NCI-H82 treated with DMSO at 0.1 percent for 48 hours (cell line): ENCODE measurements at regions not wholly inside any gene's neighbourhood (a gene's known extent, or its start where the extent isn't known, plus 50 kb on each side); places are given as distances from the start of the nearest gene placed in this dataset.
"Not testable (repeated sequence)": the region's sequence is repeated elsewhere in the genome, so short reads cannot be mapped to it uniquely, and the experiment has no call there.

Source experiments
- DNase-seq: peaks from one replicate; lab custom pipeline; 2025; ENCODE audit not compliant: unreplicated experiment; lab: John Stamatoyannopoulos, UW

DNA sequence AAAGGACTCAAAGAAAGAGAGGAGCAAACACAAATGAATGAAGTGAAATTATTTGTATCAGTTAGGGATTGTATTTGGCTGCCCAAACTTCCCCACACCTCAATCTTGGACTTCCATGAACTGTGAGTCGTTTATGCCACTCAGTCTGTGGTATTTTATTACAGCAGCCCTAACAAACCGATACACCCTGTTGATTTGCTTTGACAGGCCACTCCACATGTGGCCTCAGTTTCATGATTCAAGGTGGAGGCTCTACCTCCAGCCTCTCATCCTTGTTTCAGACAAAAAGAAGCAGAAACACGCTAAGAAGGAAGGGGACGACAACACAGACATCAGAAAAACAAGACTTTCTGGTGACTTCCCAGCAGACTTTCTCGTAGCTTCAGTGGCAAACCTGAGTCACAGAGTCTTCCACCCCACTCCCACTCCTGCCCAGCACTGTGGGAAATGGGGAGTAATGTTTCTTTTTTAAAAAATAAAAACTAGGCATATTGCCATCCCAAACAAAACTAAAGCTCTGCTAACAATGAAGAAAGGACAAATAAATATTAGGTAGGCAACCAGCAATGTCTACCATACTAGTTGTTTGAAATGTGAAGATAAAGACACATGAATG is 52.2 kb upstream of the ABCA1 start:
- DNase-seq, result no peak

DNA sequence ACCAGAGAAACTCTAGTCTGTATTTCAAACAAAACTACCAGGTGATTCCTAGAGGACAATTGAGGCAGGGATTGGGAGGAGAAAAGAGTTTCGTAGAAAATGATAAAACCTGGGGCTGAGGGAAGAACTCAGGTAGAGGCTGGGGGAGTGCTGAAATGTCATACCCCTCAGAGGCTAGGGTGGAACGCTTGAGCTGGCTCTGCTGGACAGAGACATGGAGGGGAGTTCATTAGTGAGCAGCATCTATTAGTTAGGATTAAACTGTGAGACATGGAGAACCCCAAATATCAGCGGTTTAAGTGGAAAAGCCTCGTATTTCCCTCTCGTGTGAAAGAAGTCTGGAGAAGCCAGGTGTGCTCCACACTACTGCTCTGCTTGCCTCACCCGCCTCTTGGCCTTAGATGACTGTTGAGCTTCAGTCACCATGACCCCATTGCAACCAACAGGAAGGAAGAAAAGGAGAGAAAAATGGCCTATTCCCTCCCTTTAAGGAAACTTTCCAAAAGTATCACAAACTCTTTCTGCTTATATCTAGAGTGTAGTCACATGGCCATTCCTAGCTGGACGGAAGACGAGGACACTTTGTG is 53.7 kb upstream of the ABCA1 start:
- no peak for DNase-seq

DNA sequence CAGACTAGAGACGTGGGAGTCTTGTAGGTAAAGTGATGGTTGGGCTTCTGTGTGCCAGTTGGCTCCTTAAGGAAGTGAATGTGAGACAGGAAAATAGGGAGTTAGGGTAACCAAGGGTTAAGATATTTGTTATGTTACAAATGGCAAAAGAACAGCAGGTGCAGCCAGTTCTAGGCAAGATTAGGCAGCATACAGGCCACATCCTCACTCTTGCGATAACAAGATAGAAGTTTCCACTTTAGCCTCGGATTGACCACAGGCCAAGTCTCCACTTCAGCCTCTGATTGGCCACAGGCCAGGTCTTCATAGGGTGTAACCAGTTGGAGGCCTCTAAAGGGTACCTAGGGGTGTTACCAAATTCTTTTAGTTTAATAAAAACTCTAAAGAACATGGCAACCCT is 54.6 kb upstream of the ABCA1 start:
- no peak for DNase-seq

- peak; percentile 10 for DNase-seq
Observed at GRCh38 chr9:104983491-104983890, 55.5 kb upstream of the ABCA1 start.

- no peak for DNase-seq
Observed at GRCh38 chr9:104984121-104984520, 56.2 kb upstream of the ABCA1 start.

DNA sequence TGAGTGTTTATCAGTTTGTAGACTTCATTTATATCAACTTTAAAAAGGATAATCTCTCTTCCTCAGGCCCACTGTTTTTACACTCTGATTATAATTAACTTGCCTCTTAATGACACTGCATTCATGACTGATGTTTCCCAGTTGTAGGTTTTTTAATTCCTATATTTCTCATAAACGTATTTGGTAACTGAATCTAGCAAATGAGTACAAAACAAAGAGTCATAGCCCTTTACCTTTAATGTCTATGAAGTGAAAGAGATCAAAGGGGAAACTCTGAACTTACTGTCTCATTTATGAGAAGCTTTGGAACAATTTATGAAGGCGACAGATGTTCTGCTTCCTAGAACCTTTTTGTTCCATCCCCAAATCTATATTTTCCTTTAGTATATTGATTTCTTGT is 56.6 kb upstream of the ABCA1 start:
- no peak for DNase-seq

- peak; percentile 38 for DNase-seq
Observed at GRCh38 chr9:104984948-104985347, 57.0 kb upstream of the ABCA1 start.

DNA sequence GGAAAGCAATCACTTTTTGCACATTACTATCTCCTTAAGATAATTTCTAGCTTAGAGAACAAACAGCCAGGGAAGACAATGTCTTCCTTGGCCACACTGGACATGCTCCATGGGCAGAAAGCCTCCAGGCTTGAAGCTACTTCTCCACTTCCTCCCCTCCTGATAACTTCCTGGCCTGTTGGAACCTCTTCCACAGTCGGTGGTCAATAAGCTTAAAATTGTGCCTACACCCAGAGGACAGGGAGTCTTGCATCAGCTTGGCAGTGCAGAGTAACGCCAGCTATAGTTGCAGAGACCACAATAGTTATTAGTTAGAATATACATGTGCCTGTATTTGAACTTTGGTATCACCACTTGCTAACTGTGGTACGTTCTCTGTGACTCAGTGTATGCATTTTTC is 58.1 kb upstream of the ABCA1 start:
- DNase-seq, result no peak

DNA sequence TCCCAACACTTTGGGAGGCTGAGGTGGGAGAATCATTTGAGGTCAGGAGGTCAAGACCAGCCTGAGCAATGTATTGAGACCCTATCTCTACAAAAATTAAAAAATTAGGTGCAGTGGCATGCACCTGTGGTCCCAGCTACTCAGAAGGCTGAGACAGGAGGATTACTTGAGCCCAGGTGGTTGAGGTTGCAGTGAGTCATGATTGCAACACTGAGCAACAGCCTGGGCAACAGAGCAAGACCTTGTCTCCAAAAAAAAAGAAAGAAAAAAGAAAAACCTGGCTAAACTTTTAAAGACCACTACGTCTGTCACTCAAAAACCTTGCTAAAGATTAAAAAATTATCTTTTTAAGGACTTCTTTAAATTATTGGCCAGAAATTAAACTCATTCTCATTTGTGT is 59.8 kb upstream of the ABCA1 start:
- DNase-seq, result no peak

GRCh38 chr9:104988539-104988938 is 60.6 kb upstream of the ABCA1 start:
- DNase-seq, result no peak

DNA sequence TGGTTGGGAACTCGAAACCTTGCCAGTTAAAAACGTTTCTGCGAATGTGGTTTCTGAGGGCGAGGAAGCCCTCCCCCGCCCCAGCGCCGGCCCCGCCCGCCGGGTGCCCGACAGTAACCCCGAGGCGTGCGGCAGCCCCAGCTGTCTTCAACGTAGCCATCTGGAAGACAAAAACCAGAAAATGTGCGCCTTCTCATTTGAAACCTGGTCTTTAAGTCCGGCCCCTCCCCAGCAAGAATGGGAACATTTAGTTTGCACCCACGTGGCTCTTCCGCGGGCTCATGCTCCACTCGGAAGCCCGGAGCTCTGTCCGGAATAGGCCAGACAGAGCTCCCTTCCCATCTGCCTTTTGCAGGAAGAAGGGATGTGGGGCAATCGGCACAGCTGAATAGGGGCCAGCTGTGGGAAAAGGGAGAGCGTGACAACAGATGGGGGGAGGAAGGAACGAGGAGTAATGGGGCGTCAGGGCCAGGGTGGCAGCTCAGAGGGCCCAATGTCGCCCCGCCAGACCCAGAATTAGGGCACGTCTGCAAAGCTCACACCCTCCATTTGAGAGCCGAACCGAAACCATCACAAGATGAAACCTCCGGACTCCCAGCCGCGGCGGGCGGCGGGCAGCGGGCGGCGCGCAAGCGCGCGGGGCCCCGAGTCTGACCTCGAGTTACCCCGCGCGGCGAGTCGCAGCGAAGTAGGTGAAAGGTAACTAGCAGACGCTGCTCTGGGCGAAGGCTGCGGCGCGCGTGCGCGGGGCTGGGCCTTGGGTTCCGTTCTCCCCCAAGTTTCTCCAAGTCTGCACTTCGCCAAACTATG is 63.4 kb upstream of the ABCA1 start:
- DNase-seq, result peak; percentile 60

DNA sequence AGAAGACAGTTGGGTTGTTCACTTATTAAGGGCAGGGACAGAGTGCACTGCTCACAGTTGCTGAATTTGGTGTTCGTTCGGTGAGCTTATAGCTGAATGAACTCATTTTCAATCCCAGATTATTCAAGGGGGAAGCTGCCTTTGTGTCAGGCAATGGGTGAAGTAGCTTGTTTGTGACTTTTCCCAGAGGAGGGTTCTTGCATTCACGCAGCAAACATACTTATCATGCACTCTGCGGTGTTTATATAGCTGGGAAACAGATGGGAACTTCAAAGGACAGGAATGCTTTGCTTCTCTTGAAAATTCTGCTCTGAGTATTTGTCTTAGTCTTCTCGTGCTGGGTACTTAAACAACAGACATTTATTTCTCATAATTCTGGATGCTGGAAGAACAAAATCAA is 64.7 kb upstream of the ABCA1 start:
- DNase-seq, result no peak

- no peak for DNase-seq
Observed at GRCh38 chr9:104993291-104993963, 65.5 kb upstream of the ABCA1 start.

DNA sequence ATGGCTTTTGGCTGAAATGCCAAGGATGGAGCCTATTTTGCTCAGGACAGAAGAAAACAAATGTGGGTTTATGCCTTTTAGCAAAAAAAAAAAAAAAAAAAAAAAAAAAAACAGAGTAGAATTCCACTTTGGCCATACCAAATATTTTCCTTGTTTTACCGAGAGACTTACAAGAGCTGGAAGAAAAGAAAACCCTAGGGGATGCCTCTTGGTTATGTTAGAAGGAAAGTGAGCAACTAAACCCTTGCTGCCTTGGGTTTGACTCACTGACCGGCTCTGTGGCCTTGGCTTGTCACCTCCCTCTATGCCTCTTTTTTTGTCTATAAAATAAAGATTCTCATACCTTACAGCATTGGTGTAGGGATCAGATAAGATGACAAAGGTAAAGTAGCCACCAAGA is 69.6 kb upstream of the ABCA1 start:
- DNase-seq, result no peak

- no peak for DNase-seq
Observed at GRCh38 chr9:104999136-104999535, 71.2 kb upstream of the ABCA1 start.

GRCh38 chr9:105000529-105000928 is 72.6 kb upstream of the ABCA1 start:
- not testable (repeated sequence) for DNase-seq

GRCh38 chr9:105004466-105005090 is 76.6 kb upstream of the ABCA1 start:
- no peak for DNase-seq

- DNase-seq, result no peak
Observed at GRCh38 chr9:105005186-105005585, 77.2 kb upstream of the ABCA1 start.

- DNase-seq, result no peak
Observed at GRCh38 chr9:105006514-105006913, 78.6 kb upstream of the ABCA1 start.

- no peak for DNase-seq
Observed at GRCh38 chr9:105007143-105007542, 79.2 kb upstream of the ABCA1 start.

DNA sequence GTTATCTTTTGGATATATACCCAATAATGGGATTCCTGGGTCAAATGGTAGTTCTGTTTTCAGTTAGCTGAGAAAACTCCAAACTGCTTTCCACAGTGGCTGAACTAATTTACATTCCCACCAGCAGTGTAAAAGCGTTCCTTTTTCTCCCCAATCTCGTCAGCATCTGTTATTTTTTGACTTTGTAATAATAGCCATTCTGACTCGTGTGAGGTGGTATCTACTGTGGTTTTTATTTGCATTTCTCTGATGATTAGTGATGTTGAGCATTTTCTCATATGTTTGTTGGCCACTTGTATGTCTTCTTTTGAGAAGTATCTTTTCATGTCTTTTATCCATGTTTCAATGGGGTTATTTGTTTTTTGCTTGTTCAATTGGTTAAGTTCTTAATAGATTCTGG is 82.1 kb upstream of the ABCA1 start:
- not testable (repeated sequence) for DNase-seq
